ENCODE measurements at regions not wholly inside any gene's neighbourhood (a gene's known extent, or its start where the extent isn't known, plus 50 kb on each side); places are given as distances from the start of the nearest gene placed in this dataset.
"Not testable (repeated sequence)": the region's sequence is repeated elsewhere in the genome, so short reads cannot be mapped to it uniquely, and the experiment has no call there.

GRCh38 chr5:75823811-75824210 lies 106.6 kb upstream of the POC5 start:
- in situ Hi-C loops (cut with HindIII; ENCODE audit: low pct_unique_long_range_greater_than_20kb, low sequenced_read_pairs), result no loop called here
- no peak for DNase-seq (ENCODE audit: low read depth in 1 of 2, low spot score in 1 of 2)
- no peak for TF ChIP-seq JUND (IDR thresholded peaks at IDR 0.05; ENCODE audit: low read depth)

- TF ChIP-seq JUND (IDR thresholded peaks at IDR 0.05; ENCODE audit: low read depth), result no peak
- no peak for DNase-seq (ENCODE audit: low read depth in 1 of 2, low spot score in 1 of 2)
- in situ Hi-C loops (cut with HindIII; ENCODE audit: low pct_unique_long_range_greater_than_20kb, low sequenced_read_pairs), result no loop called here
Measured at GRCh38 chr5:75818661-75819060, 101.4 kb upstream of the POC5 start.

- DNase-seq (ENCODE audit: low read depth in 1 of 2, low spot score in 1 of 2); in situ Hi-C loops (cut with HindIII; ENCODE audit: low pct_unique_long_range_greater_than_20kb, low sequenced_read_pairs): not testable (repeated sequence)
Measured at GRCh38 chr5:75799695-75800094, 82.5 kb upstream of the POC5 start.

GRCh38 chr5:75769338-75769737 lies 52.1 kb upstream of the POC5 start:
- DNase-seq (ENCODE audit: low read depth in 1 of 2, low spot score in 1 of 2); in situ Hi-C loops (cut with HindIII; ENCODE audit: low pct_unique_long_range_greater_than_20kb, low sequenced_read_pairs): not testable (repeated sequence)

Data from T47D (cell line).